ENCODE measurements at regions not wholly inside any gene's neighbourhood (a gene's known extent, or its start where the extent isn't known, plus 50 kb on each side); places are given as distances from the start of the nearest gene placed in this dataset.
"Not testable (repeated sequence)": the region's sequence is repeated elsewhere in the genome, so short reads cannot be mapped to it uniquely, and the experiment has no call there.

- no peak for DNase-seq
Measured at GRCh38 chr17:68142595-68142994, 105.2 kb upstream of the AMZ2 start.

GRCh38 chr17:68143425-68143824, 104.4 kb upstream of the AMZ2 start:
- DNase-seq, result no peak

GRCh38 chr17:68145088-68145487, 102.8 kb upstream of the AMZ2 start:
- no peak for DNase-seq

GRCh38 chr17:68148936-68149335, 98.9 kb upstream of the AMZ2 start:
- DNase-seq, result no peak

GRCh38 chr17:68152161-68152571, 95.7 kb upstream of the AMZ2 start:
- no peak for DNase-seq

- no peak for DNase-seq
Measured at GRCh38 chr17:68155692-68156091, 92.2 kb upstream of the AMZ2 start.

- DNase-seq, result no peak
Measured at GRCh38 chr17:68161644-68162428, 86.0 kb upstream of the AMZ2 start.

GRCh38 chr17:68168273-68169164, 79.3 kb upstream of the AMZ2 start:
- not testable (repeated sequence) for DNase-seq

- not testable (repeated sequence) for DNase-seq
Measured at GRCh38 chr17:68169165-68169821, 78.5 kb upstream of the AMZ2 start.

- no peak for DNase-seq
Measured at GRCh38 chr17:68169840-68170239, 78.0 kb upstream of the AMZ2 start.

GRCh38 chr17:68170246-68170645, 77.6 kb upstream of the AMZ2 start:
- DNase-seq, result no peak

GRCh38 chr17:68172461-68172954, 75.3 kb upstream of the AMZ2 start:
- no peak for DNase-seq

GRCh38 chr17:68175416-68175815, 72.4 kb upstream of the AMZ2 start:
- DNase-seq, result no peak

GRCh38 chr17:68175905-68176304, 71.9 kb upstream of the AMZ2 start:
- no peak for DNase-seq

GRCh38 chr17:68176718-68177117, 71.1 kb upstream of the AMZ2 start:
- DNase-seq, result no peak

GRCh38 chr17:68178831-68179230, 69.0 kb upstream of the AMZ2 start:
- no peak for DNase-seq

GRCh38 chr17:68179236-68179925, 68.5 kb upstream of the AMZ2 start:
- no peak for DNase-seq

GRCh38 chr17:68179926-68180285, 67.9 kb upstream of the AMZ2 start:
- DNase-seq, result no peak

- no peak for DNase-seq
Measured at GRCh38 chr17:68182011-68182306, 65.9 kb upstream of the AMZ2 start.

- DNase-seq, result no peak
Measured at GRCh38 chr17:68182940-68183551, 64.8 kb upstream of the AMZ2 start.

- no peak for DNase-seq
Measured at GRCh38 chr17:68184141-68184571, 63.7 kb upstream of the AMZ2 start.

- no peak for DNase-seq
Measured at GRCh38 chr17:68184816-68185436, 62.9 kb upstream of the AMZ2 start.
